ENCODE measurements at regions not wholly inside any gene's neighbourhood (a gene's known extent, or its start where the extent isn't known, plus 50 kb on each side); places are given as distances from the start of the nearest gene placed in this dataset.

DNA sequence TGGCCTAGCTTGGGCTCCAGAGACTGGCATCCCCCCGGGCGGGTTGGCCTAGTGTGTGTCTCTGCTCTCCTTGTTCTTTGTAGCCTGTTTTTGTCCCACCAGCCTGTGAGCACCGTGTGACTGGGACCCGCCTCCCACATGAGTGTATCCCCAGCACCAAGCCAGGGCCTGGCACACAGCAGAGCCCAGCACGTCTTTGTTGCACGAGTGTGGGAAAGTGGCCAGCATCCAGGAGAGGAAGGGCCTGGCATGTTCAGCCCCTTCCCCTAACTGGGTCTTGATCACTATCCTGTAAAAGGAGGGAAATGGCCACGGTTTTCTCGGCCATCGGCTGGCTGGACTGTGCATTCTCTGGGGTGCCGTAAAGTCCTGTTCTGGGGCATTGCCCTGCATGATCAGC lies 290.1 kb downstream of the BMP7 start:
- DNase-seq, result no peak

- DNase-seq, result no peak
These were observed 288.0 kb downstream of the BMP7 start for GRCh38 chr20:56978475-56978874.

DNA sequence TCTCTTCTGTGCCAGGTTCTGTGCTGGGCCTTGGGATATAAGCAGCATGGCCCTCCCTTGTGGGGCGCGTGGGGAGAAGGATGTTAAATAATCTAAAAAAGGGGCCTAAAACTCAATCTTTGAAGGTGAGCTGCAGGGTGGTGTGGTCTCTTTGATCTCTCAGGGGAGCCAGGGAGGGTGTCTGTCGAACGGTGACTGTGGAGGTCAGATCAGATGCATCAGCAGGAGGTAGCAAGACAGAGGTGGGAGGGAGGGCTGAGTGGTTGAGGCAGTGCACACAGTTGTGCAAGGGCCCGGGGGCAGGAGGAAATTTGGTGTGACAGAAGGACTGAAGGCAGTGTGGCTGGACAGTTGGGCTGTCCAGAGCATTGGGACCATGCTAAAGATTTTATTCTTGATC lies 287.3 kb downstream of the BMP7 start:
- DNase-seq, result no peak

GRCh38 chr20:56981301-56981700 lies 285.1 kb downstream of the BMP7 start:
- no peak for DNase-seq

DNA sequence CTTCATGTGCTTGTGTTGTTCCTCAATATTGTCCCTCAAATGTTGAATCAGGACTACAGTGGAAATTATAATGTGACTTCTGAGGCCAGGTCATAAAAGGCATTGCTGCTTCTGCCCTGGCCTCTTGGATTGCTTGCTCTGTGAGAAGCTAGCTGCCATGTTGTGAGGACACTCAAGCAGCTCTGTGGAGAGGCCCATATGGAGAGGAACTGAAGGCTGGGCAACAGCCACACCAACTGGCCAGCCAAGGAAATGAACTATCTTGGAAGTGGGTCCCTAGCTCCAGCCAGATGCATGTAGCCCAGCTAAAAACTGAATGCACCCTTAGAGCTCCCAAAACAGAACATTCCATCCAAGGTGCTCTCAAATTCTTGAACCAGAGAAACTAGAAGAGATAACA lies 282.6 kb downstream of the BMP7 start:
- DNase-seq, result no peak

DNA sequence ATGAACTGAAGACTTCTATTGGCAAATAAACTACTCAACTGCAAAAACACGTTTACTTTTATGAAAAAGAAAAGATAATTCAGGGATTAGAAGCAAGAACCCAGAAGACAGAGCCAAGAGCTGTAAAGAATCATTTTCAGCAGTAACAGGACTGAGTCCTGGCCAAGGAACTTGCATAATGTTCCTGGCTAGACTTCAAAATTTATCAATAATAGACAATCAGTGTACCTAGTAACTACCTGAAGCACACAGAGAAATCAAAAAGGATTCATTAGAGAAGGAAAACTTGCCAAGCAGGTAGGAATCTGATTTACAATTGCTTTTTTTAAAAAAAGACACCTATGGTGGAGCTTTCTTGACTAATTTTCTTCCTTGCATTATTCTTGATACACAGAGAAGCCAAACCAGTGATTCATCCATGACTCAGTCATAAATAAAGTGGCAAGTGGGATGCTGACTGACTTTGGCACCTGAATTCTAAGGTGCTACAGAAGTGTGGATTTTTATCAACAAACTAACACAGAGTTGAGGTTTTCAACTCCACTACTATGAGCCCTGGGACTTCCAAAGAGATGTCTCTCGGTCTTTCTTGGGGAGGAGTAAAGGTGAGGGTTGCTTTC lies 281.3 kb downstream of the BMP7 start:
- DNase-seq, result no peak

DNA sequence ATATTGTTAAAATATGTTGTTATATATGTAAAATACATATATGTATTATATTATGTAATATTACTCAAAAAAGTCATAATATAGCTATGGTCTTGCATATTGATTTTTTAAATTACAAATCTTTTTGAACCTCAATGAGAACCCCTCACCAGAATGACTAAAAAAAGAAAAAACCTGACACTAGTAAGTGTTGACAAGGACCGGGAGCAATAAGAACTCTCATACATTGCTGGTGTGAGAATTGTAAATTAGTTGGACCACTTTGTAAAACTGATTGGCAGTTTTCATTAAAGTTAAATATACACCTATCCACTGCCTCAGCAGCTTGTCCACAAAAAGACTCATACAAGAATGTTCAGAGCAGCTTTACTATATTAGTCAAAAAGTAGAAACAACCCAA lies 280.0 kb downstream of the BMP7 start:
- no peak for DNase-seq

- no peak for DNase-seq
These were observed 279.3 kb downstream of the BMP7 start for GRCh38 chr20:56986931-56987720.

DNA sequence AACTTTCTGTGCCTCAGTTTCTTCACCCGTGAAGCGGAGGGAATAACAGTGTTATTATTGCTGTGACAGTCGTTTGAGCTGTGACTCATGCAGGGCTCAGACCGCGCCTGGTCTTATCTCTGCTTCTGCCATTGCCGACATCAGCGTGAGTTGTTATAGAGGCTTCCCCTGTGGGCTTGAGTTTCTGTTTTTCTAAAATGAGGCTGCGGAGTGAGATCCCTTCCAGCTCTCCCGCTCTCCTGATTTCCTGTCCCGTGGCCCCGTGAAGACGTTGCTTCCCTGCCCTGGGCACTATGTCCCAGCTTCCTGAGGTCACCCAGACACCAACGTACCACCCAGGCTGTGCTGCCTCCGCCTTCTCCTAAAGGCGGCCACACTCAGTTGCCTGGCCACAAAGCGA lies 278.5 kb downstream of the BMP7 start:
- DNase-seq, result peak; percentile 87

GRCh38 chr20:56988446-56988845 lies 278.0 kb downstream of the BMP7 start:
- DNase-seq, result no peak

DNA sequence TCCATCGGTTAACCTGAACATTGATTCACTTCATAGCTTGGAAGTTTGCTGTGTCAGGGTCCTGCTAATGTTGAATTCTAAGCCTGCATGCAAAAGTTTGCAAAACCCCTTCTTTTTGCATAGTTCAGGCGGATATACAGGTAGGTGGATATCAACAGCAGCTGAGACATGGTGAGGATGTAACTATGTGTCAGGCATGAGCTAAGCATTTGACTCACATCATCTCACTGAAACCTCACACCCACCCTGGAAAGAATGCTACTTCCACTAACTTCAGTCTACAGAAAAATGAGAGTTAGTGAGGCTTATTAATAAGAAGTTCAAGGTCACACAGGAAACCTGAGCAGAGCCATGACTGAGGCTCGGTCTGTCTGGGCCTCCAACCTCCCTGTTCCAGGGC lies 276.9 kb downstream of the BMP7 start:
- DNase-seq, result no peak

DNA sequence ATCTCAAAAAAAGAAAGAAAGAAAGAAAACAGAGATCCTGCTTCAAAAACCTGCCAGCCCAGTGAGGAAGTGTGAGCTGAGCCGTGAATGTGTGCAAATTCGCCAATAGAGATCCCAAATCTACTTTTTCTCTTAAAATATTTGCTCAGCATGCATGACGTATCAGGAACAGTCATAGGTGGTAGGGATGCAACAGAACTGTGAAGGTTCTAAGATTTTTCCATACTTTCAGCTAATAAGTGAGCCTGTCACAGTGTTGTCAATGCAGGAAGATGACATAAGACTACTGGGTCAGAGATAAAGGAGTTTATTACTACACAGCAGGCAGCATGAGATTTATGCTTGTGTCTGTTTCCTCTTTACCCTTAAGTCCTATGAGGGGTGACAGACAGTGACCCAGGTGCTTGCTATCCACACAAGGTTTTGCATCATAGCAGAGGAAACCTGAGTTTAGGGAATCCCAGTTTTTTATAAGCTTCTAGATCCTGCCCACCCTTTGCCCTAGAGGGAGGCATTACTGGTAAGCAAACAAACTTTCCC lies 273.4 kb downstream of the BMP7 start:
- DNase-seq, result no peak

GRCh38 chr20:56994006-56994405 lies 272.4 kb downstream of the BMP7 start:
- DNase-seq, result no peak

DNA sequence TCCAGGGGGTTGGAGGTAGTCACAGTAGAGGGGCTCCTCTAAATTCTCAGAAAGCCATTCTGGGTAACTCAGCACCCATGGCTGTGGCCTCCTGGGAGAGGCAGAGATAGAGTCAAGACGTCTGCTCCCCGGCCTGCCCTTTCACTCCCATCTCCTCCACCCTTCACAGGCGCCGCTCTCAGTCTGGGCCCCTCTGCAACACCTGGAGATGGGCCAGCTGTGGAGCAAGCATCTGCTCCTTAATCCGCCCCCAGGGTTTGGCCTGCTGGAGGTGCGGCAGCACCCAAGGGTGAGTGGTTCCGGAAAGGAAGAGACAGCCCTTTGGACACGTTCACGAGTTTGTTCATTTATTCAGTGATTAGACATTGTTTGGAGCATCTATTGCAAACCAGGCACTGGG lies 271.3 kb downstream of the BMP7 start:
- DNase-seq, result no peak

- DNase-seq, result peak; percentile 84
These were observed 270.8 kb downstream of the BMP7 start for GRCh38 chr20:56995635-56996075.

- DNase-seq, result no peak
These were observed 269.9 kb downstream of the BMP7 start for GRCh38 chr20:56996533-56996932.

DNA sequence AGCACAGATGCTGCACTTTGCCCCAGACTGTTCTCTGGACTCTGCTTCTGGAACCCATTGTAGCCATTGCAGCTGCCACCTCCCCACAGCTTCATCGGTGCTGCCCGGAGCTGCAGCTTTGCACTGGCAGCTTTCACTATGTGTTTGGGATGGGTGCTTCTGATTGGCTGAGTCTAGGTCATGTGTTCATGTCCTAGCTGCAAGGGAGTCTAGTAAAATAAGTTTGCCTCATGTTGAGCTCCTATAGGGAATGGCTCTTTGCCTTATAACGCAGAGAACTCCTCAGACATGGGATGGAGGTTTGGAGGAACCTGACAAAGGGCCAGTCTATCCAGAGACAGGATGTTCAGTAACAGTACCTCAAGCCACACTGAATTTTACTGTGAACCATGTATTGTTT lies 268.0 kb downstream of the BMP7 start:
- DNase-seq, result no peak

DNA sequence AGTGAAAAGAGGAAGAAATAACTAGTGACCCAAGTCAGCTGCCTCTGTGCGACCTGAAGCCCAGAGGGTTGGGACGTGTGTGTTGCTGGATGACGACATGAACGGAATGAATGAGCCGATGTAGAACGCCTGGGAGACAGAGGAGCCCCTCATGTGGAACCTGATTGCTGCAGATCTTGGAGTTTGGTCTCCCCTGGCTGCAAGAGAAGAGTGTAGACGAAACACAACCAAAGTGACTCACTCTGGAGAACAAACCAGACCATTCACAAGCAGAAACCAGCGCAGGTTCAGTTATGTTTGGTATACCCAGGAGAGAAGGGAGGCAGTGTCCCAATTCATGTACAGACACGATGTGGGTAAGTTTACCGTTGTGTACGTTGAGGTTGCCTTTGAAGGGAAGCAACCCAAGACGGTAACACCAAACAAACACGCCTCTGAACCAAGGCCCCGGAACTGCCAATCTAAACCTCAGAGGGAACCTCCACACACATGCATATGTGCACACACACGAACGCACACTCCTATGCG lies 265.9 kb downstream of the BMP7 start:
- DNase-seq, result no peak

- DNase-seq, result no peak
These were observed 265.2 kb downstream of the BMP7 start for GRCh38 chr20:57001126-57001767.

- peak; percentile 57 for DNase-seq
These were observed 264.3 kb downstream of the BMP7 start for GRCh38 chr20:57002066-57002570.

DNA sequence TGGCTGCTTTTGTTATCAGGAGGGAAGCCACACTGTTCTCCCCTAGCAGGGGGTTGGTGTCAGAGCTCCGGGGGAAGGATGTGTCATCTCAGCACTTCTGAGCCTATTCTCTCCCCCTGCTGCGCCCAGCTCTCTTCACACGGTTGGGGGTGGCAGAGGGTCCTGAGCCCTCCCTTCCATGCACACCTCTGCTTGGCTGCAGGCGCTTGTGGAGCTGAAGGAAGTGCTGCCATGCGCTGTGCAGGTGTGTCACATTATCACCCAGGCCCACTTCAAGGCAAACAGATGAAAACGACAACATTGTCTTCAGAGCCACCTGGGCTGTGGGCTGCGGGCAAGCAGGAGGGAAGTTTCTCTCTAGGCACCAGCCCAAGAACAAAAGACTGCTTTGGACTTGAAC lies 263.4 kb downstream of the BMP7 start:
- peak; percentile 52 for DNase-seq

GRCh38 chr20:57004416-57004815 lies 262.0 kb downstream of the BMP7 start:
- no peak for DNase-seq

Data from islet precursor cell (in vitro differentiated cells).